ENCODE measurements at regions not wholly inside any gene's neighbourhood (a gene's known extent, or its start where the extent isn't known, plus 50 kb on each side); places are given as distances from the start of the nearest gene placed in this dataset.

DNA sequence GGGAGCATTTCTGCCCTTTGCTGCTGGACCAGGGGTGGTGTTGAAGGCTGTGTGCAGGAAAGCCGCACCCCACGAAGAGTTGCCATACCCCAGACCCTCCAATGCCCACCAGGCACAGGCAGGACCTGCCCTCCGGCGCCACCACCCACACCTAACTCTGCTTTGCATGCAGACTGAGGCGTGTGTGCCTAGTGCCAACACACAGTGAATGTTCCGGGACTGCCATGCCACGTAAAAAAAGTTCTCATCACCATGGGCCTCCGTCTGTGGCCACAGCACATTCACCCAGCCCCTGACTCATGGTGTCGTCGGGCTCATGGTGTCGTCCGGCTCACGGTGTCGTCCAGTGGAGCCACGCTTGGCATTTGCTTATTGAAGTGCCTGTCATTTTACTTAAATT, 184.9 kb upstream of the RAB6C start:
- TF ChIP-seq, protein P1, sequence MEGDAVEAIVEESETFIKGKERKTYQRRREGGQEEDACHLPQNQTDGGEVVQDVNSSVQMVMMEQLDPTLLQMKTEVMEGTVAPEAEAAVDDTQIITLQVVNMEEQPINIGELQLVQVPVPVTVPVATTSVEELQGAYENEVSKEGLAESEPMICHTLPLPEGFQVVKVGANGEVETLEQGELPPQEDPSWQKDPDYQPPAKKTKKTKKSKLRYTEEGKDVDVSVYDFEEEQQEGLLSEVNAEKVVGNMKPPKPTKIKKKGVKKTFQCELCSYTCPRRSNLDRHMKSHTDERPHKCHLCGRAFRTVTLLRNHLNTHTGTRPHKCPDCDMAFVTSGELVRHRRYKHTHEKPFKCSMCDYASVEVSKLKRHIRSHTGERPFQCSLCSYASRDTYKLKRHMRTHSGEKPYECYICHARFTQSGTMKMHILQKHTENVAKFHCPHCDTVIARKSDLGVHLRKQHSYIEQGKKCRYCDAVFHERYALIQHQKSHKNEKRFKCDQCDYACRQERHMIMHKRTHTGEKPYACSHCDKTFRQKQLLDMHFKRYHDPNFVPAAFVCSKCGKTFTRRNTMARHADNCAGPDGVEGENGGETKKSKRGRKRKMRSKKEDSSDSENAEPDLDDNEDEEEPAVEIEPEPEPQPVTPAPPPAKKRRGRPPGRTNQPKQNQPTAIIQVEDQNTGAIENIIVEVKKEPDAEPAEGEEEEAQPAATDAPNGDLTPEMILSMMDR (conservative IDR thresholded peaks at IDR 0.05): no peak
- no peak for TF ChIP-seq EZH2 (IDR thresholded peaks at IDR 0.05; ENCODE audit: low read depth)
